Left renal pelvis (tissue), 4 donors: ENCODE measurements at regions not wholly inside any gene's neighbourhood (a gene's known extent, or its start where the extent isn't known, plus 50 kb on each side); places are given as distances from the start of the nearest gene placed in this dataset.
A peak's percentile ranks its signal among the peaks of the same experiment; 100 is the strongest.
"Not testable (repeated sequence)": the region's sequence is repeated elsewhere in the genome, so short reads cannot be mapped to it uniquely, and the experiment has no call there.

Source experiments
- DNase-seq, 4 donors: peaks; one replicate each; pipeline ENCODE4 v3.0.0-alpha.2; 2013; ENCODE audit warnings: low read depth in 4 of 4, low spot score in 3 of 4

DNA sequence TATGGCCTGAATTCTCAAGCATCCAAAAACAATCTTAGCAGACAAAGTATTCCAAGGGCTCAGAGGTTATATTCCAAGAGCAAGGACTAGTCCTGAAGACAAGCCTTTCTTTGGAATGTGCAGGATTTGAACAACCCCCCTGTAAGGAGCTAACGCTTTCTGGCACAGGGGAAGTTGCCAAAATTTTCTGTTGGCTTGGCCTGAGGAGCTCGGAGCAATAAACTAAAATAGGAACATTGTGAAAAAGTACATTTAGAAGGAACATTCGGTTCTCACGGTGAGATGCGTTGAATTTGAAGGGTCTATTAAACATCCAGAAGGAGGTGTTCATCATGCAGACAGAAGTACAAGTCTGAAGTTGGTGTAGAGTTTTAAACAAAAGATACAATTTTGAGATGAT, 1030.5 kb upstream of the CELF2 start:
- DNase-seq = no peak

DNA sequence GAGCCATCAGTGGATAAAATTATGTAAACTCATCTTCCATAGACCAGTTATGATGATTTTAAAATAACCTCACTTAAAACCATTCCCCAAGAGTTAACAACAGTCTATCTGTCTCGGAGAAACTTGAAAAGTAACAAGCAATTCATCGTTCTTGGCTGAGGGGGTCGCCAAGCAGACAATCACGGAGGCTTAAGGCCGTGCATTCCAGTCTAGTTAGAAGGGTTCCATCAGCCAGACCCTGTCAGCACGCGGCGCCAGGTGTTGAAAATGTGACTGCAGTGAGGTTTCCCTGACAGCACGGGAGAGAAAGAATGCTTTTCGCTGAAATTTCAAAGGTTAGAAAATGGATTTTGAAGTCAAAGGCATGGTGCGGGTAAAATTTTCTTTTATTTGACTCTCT, 1025.0 kb upstream of the CELF2 start:
- DNase-seq = no peak

DNA sequence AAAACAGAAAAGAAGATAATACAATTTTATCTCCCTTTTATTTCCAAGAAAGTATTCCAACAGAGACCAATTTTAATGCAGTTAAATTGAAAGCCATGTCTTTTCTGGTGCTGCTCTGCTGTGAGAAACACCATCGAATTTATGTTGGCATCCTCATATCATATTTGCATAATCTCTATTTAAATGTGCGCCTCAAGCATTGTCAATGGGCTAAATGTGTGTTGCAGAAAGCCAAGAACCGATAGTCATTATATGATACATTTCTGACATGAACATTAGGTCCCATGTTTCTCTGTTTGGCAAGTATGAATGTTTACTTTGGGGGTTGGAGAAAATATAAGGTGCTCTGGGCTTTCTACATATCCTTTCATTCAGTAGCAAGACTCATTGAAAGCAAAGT, 1023.5 kb upstream of the CELF2 start:
- DNase-seq = no peak

DNA sequence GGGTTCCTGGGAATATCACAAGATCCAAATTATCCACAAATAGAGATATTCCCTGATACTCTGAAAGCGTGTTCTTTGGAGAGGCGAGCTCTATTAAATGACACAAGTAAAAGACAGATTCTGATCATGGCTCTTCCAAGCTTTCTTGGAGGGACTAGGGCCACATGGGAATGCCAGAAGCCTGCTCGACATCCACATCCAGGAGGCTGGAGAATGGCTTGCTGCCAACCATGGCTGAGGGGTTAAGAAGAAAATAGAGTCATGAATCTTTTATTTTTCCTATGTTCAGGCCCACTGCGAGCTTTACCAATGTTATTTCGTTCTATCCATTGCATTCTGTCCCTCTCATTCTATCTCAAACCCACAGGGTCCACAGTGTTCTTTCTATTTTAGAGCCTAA, 1018.0 kb upstream of the CELF2 start:
- DNase-seq = no peak

DNA sequence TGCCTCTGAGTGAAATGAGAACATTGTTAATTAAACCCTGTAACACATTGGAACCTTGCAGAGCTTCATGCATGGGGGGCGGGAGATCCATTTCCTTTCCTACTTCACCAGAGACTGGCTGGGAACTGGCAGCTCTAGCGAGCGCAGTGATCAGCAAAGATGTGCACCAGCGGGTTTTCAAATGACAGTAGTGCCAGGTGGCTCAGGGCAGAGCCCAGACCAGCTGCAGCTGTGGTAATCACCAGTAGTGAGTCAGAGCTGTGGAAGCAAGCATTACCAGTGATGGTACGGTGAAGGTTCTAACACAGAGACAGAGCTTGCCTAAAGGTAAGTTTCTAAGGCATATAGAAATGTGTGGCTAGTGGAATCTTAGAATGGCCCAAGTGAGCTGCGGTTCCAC, 1009.7 kb upstream of the CELF2 start:
- no peak for DNase-seq

DNA sequence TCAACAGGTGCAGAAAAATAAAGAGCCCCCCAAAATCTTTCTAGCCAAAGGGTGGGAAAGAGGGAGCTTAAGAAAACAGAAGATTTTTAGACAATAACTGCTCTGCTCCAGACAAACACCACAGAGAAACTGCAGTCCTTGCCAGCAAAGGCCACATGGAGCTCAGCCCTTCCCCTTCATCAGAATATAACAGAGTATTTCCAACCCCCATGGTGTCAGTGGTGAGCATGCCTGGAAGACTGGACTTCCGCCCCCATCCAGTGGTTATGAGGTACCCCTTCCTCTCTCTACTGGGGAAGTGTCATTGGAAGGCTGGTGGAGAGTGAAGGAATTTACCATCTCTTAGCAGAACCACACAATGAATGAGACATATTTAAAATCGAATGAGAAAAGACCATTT, 1007.3 kb upstream of the CELF2 start:
- DNase-seq = no peak

DNA sequence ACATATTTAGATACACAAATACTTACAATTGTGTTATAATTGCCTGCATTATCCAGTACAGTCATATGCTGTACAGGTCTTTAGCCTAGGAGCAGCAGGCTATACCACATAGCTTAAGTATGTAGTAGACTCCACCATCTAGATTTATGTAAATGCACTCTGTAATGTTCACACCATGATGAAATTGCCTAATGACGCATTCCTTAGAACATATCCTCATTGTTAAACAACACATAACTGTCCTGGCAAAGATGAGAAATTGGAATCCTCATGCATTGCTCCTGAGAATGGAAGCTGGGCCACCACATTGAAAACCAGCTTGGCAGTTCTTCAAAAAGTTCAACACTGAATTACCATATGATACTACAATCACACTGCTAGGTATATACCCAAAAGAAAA, 1002.8 kb upstream of the CELF2 start:
- DNase-seq = no peak

DNA sequence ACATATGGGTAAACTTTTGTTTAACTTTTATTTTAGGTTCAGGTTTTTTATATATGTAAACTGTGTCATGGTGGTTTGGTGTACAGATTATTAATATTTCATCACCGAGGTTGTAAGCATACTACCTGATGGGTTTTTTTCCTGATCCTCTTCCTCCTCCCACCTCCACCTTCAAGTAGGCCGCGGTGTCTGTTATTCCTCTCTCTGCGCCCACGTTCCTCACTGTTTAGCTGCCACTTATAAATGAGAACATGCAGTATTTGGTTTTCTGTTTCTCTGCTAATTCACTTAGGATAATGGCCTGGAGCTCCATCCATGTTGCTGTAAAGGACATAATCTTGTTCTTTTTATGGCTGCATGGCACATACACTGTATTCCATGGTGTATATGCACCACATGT, 1000.0 kb upstream of the CELF2 start:
- DNase-seq = no peak

DNA sequence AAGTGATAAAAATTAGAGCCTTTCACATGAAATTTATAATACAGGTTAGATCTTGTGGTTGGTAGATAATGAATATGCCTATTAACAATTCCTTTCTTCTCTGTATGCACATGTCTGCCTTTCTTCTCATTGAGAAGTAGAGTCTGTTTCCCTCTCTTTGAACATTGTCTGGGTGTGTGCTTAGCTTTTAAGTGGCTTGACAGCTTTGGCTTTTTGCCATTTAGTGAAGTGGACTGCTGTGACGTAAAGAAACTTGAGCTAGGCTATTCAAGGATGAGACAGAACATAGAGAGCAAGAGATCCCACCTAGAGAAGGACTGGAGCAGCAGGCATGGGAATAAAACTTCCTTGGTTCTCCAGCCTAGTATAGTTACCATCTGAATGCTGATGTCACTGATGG, 996.7 kb upstream of the CELF2 start:
- no peak for DNase-seq

DNA sequence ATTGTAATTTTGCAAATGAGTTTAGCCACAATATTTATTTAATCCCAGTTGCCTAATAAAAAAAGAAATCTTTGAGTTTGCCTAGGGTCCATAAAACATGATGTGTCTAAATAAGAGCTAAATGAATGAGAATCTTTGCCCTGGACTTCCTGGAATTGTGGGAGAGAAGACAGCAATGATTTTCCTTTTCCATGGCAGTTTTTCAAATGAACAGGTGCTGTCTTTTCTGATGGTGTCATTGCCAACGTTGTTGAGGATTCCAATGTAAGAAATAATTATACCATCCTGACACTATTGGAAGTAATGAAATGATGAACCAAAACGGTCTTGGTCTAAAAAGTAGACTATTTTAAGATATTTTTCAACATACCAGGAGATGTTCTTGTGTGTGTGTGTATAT, 984.7 kb upstream of the CELF2 start:
- no peak for DNase-seq

DNA sequence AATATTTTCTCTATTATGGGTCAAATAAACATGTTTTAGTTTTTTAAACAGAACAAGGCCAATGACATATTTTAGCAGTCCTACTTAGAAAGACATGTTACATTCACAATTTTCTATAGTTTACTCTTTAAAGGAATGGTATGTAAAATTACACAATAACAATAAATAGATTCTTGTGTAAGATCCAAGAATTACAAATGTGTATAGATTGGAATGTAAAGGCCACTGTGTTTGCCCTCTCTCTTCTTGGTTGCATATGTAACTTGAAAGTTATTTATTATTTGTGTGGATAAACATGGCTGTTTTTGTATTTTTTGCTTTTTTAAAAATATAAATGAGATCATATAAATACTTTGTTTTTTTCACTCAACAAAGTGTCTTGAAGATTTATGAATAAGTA, 979.3 kb upstream of the CELF2 start:
- no peak for DNase-seq

DNA sequence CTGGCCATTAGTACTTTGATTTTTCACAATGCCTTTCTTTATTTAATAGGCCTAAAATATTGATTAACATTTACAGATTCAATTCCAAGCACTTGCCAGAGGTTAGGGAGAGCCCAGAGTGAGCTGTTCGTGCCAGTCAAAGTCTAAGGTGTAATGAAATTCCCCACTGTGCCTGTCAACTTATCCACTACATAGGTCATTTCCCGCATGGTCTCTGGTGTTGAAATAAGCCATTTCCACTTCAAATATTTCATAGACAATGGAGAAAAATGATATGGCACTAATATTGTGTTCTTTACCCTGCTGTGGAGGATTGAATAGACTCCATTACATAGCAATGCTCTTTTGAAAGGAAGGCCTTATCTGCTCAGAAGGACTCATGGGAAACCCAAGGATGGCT, 978.1 kb upstream of the CELF2 start:
- no peak for DNase-seq

DNA sequence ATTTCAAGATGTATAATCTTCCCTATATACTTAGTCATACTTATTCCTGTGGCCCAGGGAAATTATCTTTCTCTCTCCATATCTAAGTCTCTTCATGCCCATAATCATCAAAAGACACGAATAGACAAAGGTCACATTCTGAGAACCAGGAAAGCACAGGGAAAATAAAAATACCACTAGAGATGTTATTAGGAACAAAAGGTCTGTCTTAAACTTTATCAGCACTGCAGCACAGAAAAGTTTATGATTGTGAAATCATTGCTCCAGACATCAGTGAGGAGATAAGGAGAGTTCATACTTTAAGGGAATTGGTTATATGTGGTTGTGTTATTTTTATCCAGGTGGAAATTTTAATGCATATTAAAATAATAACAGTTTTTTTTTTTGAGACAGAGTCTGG, 974.6 kb upstream of the CELF2 start:
- DNase-seq = no peak

DNA sequence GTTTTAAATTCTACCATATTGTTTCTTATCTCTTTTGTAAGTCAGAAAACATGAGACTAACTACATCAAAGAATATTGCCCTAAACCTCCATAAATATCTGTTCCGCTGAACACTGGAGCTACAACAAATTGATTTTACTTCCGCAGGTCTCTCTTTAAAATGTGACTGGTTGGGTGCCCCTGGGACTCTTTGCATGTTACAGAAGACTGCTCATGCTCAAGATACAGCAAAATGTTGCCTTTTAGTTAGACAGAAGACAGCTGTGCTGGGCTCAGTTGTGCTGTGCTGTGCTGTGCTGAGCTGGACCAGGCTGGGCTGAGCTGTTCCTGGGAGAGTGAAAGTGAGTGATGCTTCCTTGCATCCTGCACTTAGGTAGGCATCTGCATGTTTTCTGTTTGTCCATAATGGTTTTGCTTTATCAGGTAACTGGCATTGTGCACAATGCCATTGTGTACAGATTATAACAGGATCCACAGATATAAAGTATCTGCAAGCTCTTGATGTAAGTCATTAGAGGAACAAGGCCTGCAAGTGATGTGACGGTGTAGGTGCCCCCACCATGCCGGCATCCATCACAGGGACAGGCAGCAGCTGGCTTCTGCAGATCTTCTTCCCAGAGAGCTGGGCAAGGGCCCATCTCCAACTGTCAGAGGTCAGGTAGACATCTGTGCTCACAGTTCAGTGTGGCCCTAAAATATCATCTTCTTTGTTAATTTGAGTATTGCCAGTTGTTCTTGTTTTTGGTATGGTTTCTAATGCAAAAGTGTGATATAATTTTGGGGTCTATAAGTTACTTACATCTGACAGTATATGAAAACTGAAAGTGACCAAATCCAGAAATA, 972.5 kb upstream of the CELF2 start:
- peak; percentile 36 to 65 (median 46) for DNase-seq

DNA sequence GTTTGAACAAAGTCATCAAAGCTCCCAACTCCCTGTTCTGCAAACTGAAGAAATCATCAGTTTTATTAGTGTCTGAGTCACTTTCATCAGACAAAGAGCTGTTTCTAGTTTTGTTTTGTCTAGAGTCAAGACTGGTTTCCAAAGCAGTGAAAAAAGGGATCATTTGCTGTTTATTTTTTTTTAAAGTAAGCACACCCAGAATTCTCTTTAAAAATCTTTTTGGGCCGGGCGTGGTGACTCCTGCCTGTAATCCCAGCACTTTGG, 972.0 kb upstream of the CELF2 start:
- no peak for DNase-seq

DNA sequence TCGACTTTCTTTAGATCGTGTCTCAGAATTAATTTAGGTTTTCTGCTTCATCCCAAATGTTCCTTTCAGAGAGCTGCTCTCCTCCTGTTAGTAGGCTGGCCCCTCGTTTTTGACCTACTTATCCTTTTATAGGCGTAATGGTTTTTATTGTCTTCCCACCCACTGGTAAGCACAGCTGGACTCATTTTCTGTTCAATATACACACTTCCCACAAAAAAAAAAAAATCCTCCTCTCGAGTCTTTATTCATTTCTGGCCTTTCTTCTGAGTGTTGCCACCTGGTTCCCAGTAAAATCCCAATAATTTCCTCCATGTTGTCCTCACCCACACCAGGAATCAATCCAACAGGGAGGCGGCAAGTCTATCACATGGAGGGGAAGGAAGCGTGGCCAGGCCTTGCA, 970.2 kb upstream of the CELF2 start:
- DNase-seq = no peak

DNA sequence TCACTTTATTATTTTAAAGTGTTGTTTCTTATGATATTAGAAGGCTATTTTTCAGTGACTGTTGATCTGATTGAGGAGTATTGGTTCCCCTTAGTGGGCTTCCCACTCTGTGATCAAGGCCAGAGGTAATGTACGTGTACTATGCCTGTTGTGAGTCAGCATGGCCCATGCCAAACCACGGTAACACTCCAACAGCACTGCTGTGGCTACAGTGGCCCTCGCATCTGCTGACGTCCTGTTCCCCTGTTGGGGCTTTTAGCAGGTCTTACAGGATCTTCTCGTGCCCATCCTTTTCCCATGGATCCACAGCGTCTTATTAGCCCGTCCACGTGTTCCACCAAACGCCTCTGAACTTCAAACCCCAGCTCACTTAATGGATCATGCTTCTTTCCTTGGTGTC, 964.6 kb upstream of the CELF2 start:
- no peak for DNase-seq

DNA sequence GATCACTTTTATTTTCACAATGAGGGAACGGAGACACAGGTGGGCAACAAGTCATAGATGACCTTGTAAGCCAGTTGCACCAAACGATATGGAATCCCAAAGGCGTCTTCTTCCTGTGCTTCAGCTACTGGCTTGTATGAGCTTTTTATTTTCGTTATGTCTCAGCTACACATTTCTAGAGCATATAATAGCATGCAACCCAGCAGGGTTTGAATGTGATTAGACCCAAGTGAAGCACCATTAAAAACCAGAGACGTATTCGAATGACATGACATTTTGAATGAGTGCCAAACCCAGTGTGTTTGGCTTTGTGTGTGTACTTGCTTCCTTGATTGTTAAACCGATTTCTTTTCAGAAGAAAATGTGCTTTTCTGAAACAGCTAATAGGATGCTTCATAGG, 963.2 kb upstream of the CELF2 start:
- DNase-seq = no peak

DNA sequence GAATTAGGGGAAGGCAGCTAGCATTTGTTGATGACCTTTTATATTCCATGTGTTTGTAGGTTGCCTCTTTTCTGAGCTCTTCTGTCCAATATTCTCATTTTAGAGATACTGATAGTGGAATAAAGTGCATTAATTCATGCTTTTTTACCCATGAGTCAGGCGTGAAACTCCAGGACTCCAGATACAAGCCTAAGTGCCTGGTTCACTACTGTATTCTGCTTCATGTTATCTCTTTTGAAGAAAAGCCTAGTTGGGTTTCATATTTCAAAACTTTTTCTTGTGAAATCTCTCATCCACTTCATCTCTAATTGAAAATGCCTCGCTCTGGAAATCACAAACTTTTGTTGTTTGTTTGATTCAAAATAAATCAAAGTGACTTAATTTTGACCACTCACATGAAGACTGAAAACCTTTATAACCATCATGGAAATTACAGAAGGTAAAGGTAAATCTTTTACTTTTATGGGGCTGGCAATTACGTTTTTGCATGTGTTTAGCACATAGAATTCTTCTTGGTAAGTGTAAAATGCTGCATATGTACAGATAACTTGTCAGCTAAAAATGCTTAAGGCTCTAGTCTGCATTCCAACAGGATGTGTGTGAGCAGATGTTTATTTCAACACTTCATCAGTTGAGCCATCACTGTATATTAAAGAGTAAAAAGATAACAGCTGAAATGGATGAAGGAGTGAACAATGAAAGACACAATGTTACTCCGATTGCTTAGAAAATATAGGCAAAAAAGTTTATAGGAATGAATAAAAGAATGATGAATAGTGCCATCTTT, 961.8 kb upstream of the CELF2 start:
- no peak for DNase-seq

DNA sequence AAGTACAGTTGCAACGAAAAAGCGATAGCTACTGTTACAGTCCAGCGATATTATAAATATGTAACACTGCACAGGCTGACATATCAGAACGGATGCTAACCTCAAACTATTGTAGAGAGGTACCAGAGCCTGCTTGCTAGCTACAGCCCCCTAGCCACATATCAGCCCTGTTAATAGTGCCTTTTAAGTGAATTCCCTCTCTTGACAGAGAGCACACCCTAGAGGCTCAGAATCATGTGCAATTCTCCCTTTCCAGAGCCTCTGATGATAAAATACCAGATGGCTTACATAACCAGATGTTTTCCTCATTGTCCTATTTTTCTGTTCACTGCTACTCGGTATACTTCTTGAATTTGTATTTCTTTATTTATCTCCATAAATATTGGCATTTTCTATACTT, 960.7 kb upstream of the CELF2 start:
- DNase-seq = no peak

DNA sequence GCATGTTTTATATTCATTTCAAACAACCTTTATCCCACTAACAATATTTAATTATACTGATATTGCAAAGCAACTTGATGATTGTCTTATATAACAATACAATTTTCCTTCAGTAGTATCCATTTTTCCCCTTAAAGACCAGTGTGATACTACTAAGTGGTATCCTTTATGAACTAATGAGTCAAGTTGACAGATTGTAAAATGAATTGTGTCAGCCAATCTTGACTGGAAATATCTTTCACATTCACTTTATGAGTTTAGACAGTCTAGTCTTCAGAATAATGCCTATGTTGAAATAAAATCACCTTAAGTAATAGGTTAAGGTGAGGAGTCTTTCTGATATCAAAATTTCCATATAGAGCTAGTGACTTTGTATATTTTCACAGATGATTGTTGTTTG, 950.0 kb upstream of the CELF2 start:
- no peak for DNase-seq

DNA sequence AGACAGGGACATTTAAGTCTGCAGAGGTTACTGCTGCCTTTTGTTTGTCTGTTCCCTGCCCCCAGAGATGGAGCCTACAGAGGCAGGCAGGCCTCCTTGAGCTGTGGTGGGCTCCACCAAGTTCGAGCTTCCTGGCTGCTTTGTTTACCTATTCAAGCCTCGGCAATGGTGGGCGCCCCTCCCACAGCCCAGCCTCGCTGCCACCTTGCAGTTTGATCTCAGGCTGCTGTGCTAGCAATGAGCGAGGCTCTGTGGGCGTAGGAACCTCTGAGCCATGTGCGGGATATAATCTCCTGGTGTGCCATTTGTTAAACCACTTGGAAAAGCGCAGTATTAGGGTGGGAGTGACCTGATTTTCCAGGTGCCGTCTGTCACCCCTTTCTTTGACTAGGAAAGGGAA, 942.8 kb upstream of the CELF2 start:
- not testable (repeated sequence) for DNase-seq

DNA sequence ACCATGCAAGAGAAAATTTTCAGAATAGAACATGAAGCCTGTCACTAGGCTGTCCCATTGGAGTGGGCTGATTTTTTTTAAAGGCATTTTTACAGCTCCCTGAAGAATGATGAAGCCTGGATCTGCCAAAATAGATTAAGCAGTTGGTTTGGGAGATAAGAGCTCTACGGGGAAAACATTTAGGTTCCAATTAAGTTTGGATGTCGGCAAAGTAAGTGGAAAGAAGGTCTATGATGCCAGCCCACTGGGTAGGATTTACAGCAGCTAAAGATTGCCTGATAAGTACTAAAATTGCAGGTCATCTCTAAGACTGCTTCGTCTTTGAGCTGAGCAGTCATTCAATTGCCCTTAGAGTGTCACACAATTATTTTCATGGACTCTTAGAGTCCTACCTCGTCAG, 939.2 kb upstream of the CELF2 start:
- DNase-seq = no peak
